ENCODE measurements at regions not wholly inside any gene's neighbourhood (a gene's known extent, or its start where the extent isn't known, plus 50 kb on each side); places are given as distances from the start of the nearest gene placed in this dataset.

- TF ChIP-seq, protein P1, sequence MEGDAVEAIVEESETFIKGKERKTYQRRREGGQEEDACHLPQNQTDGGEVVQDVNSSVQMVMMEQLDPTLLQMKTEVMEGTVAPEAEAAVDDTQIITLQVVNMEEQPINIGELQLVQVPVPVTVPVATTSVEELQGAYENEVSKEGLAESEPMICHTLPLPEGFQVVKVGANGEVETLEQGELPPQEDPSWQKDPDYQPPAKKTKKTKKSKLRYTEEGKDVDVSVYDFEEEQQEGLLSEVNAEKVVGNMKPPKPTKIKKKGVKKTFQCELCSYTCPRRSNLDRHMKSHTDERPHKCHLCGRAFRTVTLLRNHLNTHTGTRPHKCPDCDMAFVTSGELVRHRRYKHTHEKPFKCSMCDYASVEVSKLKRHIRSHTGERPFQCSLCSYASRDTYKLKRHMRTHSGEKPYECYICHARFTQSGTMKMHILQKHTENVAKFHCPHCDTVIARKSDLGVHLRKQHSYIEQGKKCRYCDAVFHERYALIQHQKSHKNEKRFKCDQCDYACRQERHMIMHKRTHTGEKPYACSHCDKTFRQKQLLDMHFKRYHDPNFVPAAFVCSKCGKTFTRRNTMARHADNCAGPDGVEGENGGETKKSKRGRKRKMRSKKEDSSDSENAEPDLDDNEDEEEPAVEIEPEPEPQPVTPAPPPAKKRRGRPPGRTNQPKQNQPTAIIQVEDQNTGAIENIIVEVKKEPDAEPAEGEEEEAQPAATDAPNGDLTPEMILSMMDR (conservative IDR thresholded peaks at IDR 0.05 in 1 of 2, IDR thresholded peaks at IDR 0.05 in 1 of 2; ENCODE audit: extremely low read depth in 1 of 2, insufficient read depth in 1 of 2, low read depth in 1 of 2, low read length in 2 of 2) = no peak
- TF ChIP-seq EZH2 (IDR thresholded peaks at IDR 0.05; ENCODE audit: borderline replicate concordance, low read length) = no peak
These were observed 299.8 kb upstream of the NUDT12 start for GRCh38 chr5:103862398-103862797.

Measured in mammary epithelial cell (primary cell).